ENCODE measurements at regions not wholly inside any gene's neighbourhood (a gene's known extent, or its start where the extent isn't known, plus 50 kb on each side); places are given as distances from the start of the nearest gene placed in this dataset.

GRCh38 chr7:12870219-12870618 lies 182.8 kb downstream of the ARL4A start:
- DNase-seq (ENCODE audit: low spot score) = no peak

GRCh38 chr7:12872487-12872886 lies 185.1 kb downstream of the ARL4A start:
- intact Hi-C loops (cut with micrococcal nuclease; ENCODE audit: unreplicated experiment) = no loop called here
- Histone ChIP-seq H3K36me3 (ENCODE audit: insufficient read depth, low read length, poor library complexity, severe bottlenecking) (no peaks in the 10 kb centered on the region), H3K27ac (ENCODE audit: low read depth, low read length, poor library complexity, severe bottlenecking) (no peak overlapping the region), H3K4me3 (ENCODE audit: low read depth, low read length, poor library complexity, severe bottlenecking) (no peak overlapping the region), H3K27me3 (replicated peaks; ENCODE audit: insufficient read depth, low read depth, low read length, poor library complexity) (peaks cover 9% of the 10 kb centered on the region), H3K9me3 (ENCODE audit: low read depth, low read length, poor library complexity, severe bottlenecking) (no peaks in the 10 kb centered on the region), H3K4me1 (ENCODE audit: insufficient read depth, low read length, poor library complexity, severe bottlenecking) (no peaks in the 10 kb centered on the region)
- no peak for DNase-seq (ENCODE audit: low spot score)
- ChIA-PET CTCF (no interaction called here), POLR2A (ENCODE audit: low non-redundant PET) (no interaction called here)
- TF ChIP-seq EZH2 (IDR thresholded peaks at IDR 0.05; ENCODE audit: borderline replicate concordance, low read depth, low read length, poor library complexity, severe bottlenecking) (no peak), CTCF (conservative IDR thresholded peaks at IDR 0.05; ENCODE audit: low read depth, low read length) (no peak)
- no TSS peak for BruUV-seq (replicated peaks)

More at GRCh38 chr7:12870219-12870618, 182.8 kb downstream of the ARL4A start:
- Histone ChIP-seq H3K9me3 (ENCODE audit: low read depth, low read length, poor library complexity, severe bottlenecking) (no peaks in the 10 kb centered on the region), H3K4me1 (ENCODE audit: insufficient read depth, low read length, poor library complexity, severe bottlenecking) (peaks cover 4% of the 10 kb centered on the region), H3K4me3 (ENCODE audit: low read depth, low read length, poor library complexity, severe bottlenecking) (no peak overlapping the region), H3K36me3 (ENCODE audit: insufficient read depth, low read length, poor library complexity, severe bottlenecking) (no peaks in the 10 kb centered on the region), H3K27ac (ENCODE audit: low read depth, low read length, poor library complexity, severe bottlenecking) (no peak overlapping the region), H3K27me3 (replicated peaks; ENCODE audit: insufficient read depth, low read depth, low read length, poor library complexity) (peaks cover 9% of the 10 kb centered on the region)
- ChIA-PET POLR2A (ENCODE audit: low non-redundant PET) (no interaction called here), CTCF (no interaction called here)
- intact Hi-C loops (cut with micrococcal nuclease; ENCODE audit: unreplicated experiment) = no loop called here
- no TSS peak for BruUV-seq (replicated peaks)
- no peak for TF ChIP-seq CTCF (conservative IDR thresholded peaks at IDR 0.05; ENCODE audit: low read depth, low read length)
- TF ChIP-seq EZH2 (IDR thresholded peaks at IDR 0.05; ENCODE audit: borderline replicate concordance, low read depth, low read length, poor library complexity, severe bottlenecking) = no peak

- ChIA-PET POLR2A (ENCODE audit: low non-redundant PET) (no interaction called here), CTCF (no interaction called here)
- H3K27me3 ChIP-seq (replicated peaks; ENCODE audit: insufficient read depth, low read depth, low read length, poor library complexity) = peaks cover 9% of the 10 kb centered on the region
- no TSS peak for BruUV-seq (replicated peaks)
- no peak overlapping the region for H3K27ac ChIP-seq (ENCODE audit: low read depth, low read length, poor library complexity, severe bottlenecking)
- no peaks in the 10 kb centered on the region for H3K9me3 ChIP-seq (ENCODE audit: low read depth, low read length, poor library complexity, severe bottlenecking)
- H3K4me3 ChIP-seq (ENCODE audit: low read depth, low read length, poor library complexity, severe bottlenecking) = no peak overlapping the region
- no peaks in the 10 kb centered on the region for H3K4me1 ChIP-seq (ENCODE audit: insufficient read depth, low read length, poor library complexity, severe bottlenecking)
- intact Hi-C loops (cut with micrococcal nuclease; ENCODE audit: unreplicated experiment) = no loop called here
- H3K36me3 ChIP-seq (ENCODE audit: insufficient read depth, low read length, poor library complexity, severe bottlenecking) = no peaks in the 10 kb centered on the region
- TF ChIP-seq EZH2 (IDR thresholded peaks at IDR 0.05; ENCODE audit: borderline replicate concordance, low read depth, low read length, poor library complexity, severe bottlenecking) (no peak), CTCF (conservative IDR thresholded peaks at IDR 0.05; ENCODE audit: low read depth, low read length) (no peak)
- DNase-seq (ENCODE audit: low spot score) = no peak
These were observed 186.1 kb downstream of the ARL4A start for GRCh38 chr7:12873571-12873970.
